Chondrocyte (in vitro differentiated cells): ENCODE measurements at regions not wholly inside any gene's neighbourhood (a gene's known extent, or its start where the extent isn't known, plus 50 kb on each side); places are given as distances from the start of the nearest gene placed in this dataset.

ENCODE experiments used
- DNase-seq: peaks from one replicate; pipeline ENCODE4 v3.0.0; 2021; ENCODE audit warnings: mixed read lengths, low spot score
- H3K27ac Mint-ChIP-seq: one replicate; pipeline ENCODE4 v1.8.0; 2021; ENCODE audit warnings: mild to moderate bottlenecking, moderate library complexity, mixed read lengths; ENCODE audit not compliant: unreplicated experiment
- H3K27me3 Mint-ChIP-seq: 2 replicates; pipeline ENCODE4 v1.8.0; 2021; ENCODE audit warnings: low read depth, mixed read lengths
- H3K36me3 Mint-ChIP-seq: 2 replicates; pipeline ENCODE4 v1.8.0; 2021; ENCODE audit warnings: low read depth, mixed read lengths
- H3K4me1 Mint-ChIP-seq: 2 replicates; pipeline ENCODE4 v1.8.0; 2021; ENCODE audit warnings: low read depth, mild to moderate bottlenecking, mixed read lengths
- H3K4me3 Mint-ChIP-seq: one replicate; pipeline ENCODE4 v1.8.0; 2021; ENCODE audit warnings: mild to moderate bottlenecking, moderate library complexity, mixed read lengths; ENCODE audit not compliant: unreplicated experiment
- H3K9me3 Mint-ChIP-seq: 2 replicates; pipeline ENCODE4 v1.8.0; 2021; ENCODE audit warnings: low read depth, mixed read lengths
- CTCF ChIP-seq: fragments of 200-600 bp; sonication (generic); IDR thresholded peaks from 2 replicates; pipeline ENCODE4 v1.5.0; 2021; ENCODE audit warnings: antibody characterized with exemption, mild to moderate bottlenecking, moderate library complexity

- Mint-ChIP-seq H3K9me3 (no peaks in the 10 kb centered on the region), H3K4me1 (no peaks in the 10 kb centered on the region), H3K27me3 (peaks cover 5% of the 10 kb centered on the region), H3K36me3 (no peaks in the 10 kb centered on the region), H3K27ac (no peak overlapping the region), H3K4me3 (no peak overlapping the region)
- no peak for DNase-seq
- no peak for TF ChIP-seq CTCF
Measured at GRCh38 chr7:125530553-125530952, 600.9 kb upstream of the POT1 start.

- H3K9me3 Mint-ChIP-seq: no peaks in the 10 kb centered on the region
- H3K36me3 Mint-ChIP-seq: no peaks in the 10 kb centered on the region
- TF ChIP-seq CTCF: no peak
- no peak overlapping the region for H3K27ac Mint-ChIP-seq
- no peaks in the 10 kb centered on the region for H3K4me1 Mint-ChIP-seq
- DNase-seq: no peak
- no peak overlapping the region for H3K4me3 Mint-ChIP-seq
- H3K27me3 Mint-ChIP-seq: peaks cover 5% of the 10 kb centered on the region
Measured at GRCh38 chr7:125529249-125529648, 599.6 kb upstream of the POT1 start.

GRCh38 chr7:125526958-125527357, 597.3 kb upstream of the POT1 start:
- H3K4me1 Mint-ChIP-seq: no peaks in the 10 kb centered on the region
- no peaks in the 10 kb centered on the region for H3K9me3 Mint-ChIP-seq
- H3K27me3 Mint-ChIP-seq: peaks cover 1% of the 10 kb centered on the region
- H3K36me3 Mint-ChIP-seq: no peaks in the 10 kb centered on the region
- DNase-seq: no peak
- H3K4me3 Mint-ChIP-seq: no peak overlapping the region
- TF ChIP-seq CTCF: no peak
- H3K27ac Mint-ChIP-seq: no peak overlapping the region

- Mint-ChIP-seq H3K4me3 (no peak overlapping the region), H3K9me3 (no peaks in the 10 kb centered on the region), H3K27me3 (no peaks in the 10 kb centered on the region), H3K36me3 (no peaks in the 10 kb centered on the region), H3K4me1 (no peaks in the 10 kb centered on the region), H3K27ac (no peak overlapping the region)
- no peak for TF ChIP-seq CTCF
- no peak for DNase-seq
Measured at GRCh38 chr7:125526092-125526491, 596.5 kb upstream of the POT1 start.

- no peak for TF ChIP-seq CTCF
- H3K36me3 Mint-ChIP-seq: no peaks in the 10 kb centered on the region
- H3K27ac Mint-ChIP-seq: no peak overlapping the region
- no peak overlapping the region for H3K4me3 Mint-ChIP-seq
- H3K9me3 Mint-ChIP-seq: peaks cover 13% of the 10 kb centered on the region
- H3K27me3 Mint-ChIP-seq: no peaks in the 10 kb centered on the region
- DNase-seq: no peak
- no peaks in the 10 kb centered on the region for H3K4me1 Mint-ChIP-seq
Measured at GRCh38 chr7:125516194-125516593, 586.6 kb upstream of the POT1 start.
